ENCODE measurements at regions not wholly inside any gene's neighbourhood (a gene's known extent, or its start where the extent isn't known, plus 50 kb on each side); places are given as distances from the start of the nearest gene placed in this dataset.

DNA sequence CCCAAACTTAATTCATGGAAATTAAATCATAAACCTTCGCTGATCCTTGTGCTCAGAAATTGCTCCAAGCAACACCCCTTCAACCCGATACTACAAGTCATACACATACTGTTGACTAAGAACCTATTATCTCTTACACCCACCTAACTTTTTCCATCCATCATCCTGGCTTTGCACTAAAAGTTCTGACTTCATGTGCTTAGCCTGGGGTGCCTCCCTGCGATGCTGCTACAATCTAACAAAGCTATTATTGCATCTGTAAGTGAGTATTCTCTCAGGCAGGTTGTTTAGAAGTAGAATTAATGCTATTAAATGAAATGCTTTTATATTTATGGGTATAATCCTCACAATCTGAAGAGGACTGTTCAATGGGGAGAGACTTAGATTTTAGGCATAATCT is 619.8 kb downstream of the CCDC85A start:
- in situ Hi-C loops (cut with HindIII; ENCODE audit: low pct_unique_long_range_greater_than_20kb, low sequenced_read_pairs) (no loop called here), intact Hi-C loops (cut with micrococcal nuclease; ENCODE audit: unreplicated experiment) (no loop called here)
- no peaks in the 10 kb centered on the region for H3K9me3 ChIP-seq (ENCODE audit: control insufficient read depth, insufficient read depth, low read depth, low read length)
- no peak overlapping the region for H3K27ac ChIP-seq (ENCODE audit: low read length)
- H3K4me3 ChIP-seq (ENCODE audit: low read depth in 2 of 2, low read length in 2 of 2): no peak overlapping the region
- no peaks in the 10 kb centered on the region for H3K36me3 ChIP-seq (ENCODE audit: control insufficient read depth, insufficient read depth, low read length)
- BruUV-seq (replicated peaks): no TSS peak
- DNase-seq (ENCODE audit: low read depth, low spot score) (no peak), ATAC-seq (no peak)
- no peaks in the 10 kb centered on the region for H3K4me1 ChIP-seq (ENCODE audit: control insufficient read depth, insufficient read depth, low read length)
- ChIA-PET CTCF (no interaction called here), POLR2A (no interaction called here)
- no peaks in the 10 kb centered on the region for H3K27me3 ChIP-seq (ENCODE audit: control insufficient read depth, insufficient read depth, low read length)
- TF ChIP-seq SIN3A (IDR thresholded peaks at IDR 0.05; ENCODE audit: borderline replicate concordance, insufficient read depth, low read depth, low read length) (no peak), POLR2AphosphoS5 (IDR thresholded peaks at IDR 0.05; ENCODE audit: low read depth, low read length) (no peak), TCF7L2 (IDR thresholded peaks at IDR 0.05; ENCODE audit: low read depth, low read length) (no peak), REST (IDR thresholded peaks at IDR 0.05; ENCODE audit: insufficient read depth in 1 of 2, low read depth in 2 of 2, low read length in 1 of 2) (no peak)
- TF ChIP-seq, protein P1, sequence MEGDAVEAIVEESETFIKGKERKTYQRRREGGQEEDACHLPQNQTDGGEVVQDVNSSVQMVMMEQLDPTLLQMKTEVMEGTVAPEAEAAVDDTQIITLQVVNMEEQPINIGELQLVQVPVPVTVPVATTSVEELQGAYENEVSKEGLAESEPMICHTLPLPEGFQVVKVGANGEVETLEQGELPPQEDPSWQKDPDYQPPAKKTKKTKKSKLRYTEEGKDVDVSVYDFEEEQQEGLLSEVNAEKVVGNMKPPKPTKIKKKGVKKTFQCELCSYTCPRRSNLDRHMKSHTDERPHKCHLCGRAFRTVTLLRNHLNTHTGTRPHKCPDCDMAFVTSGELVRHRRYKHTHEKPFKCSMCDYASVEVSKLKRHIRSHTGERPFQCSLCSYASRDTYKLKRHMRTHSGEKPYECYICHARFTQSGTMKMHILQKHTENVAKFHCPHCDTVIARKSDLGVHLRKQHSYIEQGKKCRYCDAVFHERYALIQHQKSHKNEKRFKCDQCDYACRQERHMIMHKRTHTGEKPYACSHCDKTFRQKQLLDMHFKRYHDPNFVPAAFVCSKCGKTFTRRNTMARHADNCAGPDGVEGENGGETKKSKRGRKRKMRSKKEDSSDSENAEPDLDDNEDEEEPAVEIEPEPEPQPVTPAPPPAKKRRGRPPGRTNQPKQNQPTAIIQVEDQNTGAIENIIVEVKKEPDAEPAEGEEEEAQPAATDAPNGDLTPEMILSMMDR (IDR thresholded peaks at IDR 0.05): no peak

DNA sequence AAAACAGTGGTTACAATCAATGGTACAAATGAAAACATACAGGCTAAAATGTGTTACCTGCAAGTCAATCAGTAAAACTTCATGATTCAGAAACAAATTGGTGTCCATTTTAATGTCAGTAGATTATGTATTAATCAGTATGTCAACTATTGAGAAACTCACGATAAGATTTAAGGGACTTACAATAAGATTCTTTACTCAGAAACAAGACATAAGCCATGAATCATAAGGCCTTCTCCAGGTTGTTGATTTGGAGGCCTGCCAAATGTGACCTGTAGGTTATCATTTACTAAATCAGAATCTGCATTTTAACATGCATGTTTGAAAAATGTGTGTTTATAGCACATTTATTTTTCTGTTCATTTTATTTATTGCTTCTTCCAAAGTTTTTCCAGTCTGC is 623.1 kb downstream of the CCDC85A start:
- CTCF ChIA-PET: no interaction called here
- H3K27ac ChIP-seq (ENCODE audit: low read length): no peak overlapping the region
- no peaks in the 10 kb centered on the region for H3K27me3 ChIP-seq (ENCODE audit: control insufficient read depth, insufficient read depth, low read length)
- no TSS peak for BruUV-seq (replicated peaks)
- POLR2A ChIA-PET: no interaction called here
- TF ChIP-seq SIN3A (IDR thresholded peaks at IDR 0.05; ENCODE audit: borderline replicate concordance, insufficient read depth, low read depth, low read length): no peak
- no peak for TF ChIP-seq REST (IDR thresholded peaks at IDR 0.05; ENCODE audit: insufficient read depth in 1 of 2, low read depth in 2 of 2, low read length in 1 of 2)
- TF ChIP-seq TCF7L2 (IDR thresholded peaks at IDR 0.05; ENCODE audit: low read depth, low read length): no peak
- no peak for TF ChIP-seq POLR2AphosphoS5 (IDR thresholded peaks at IDR 0.05; ENCODE audit: low read depth, low read length)
- TF ChIP-seq, protein P1 (IDR thresholded peaks at IDR 0.05): no peak
- intact Hi-C loops (cut with micrococcal nuclease; ENCODE audit: unreplicated experiment) (no loop called here), in situ Hi-C loops (cut with HindIII; ENCODE audit: low pct_unique_long_range_greater_than_20kb, low sequenced_read_pairs) (no loop called here)
- H3K4me1 ChIP-seq (ENCODE audit: control insufficient read depth, insufficient read depth, low read length): no peaks in the 10 kb centered on the region
- no peaks in the 10 kb centered on the region for H3K9me3 ChIP-seq (ENCODE audit: control insufficient read depth, insufficient read depth, low read depth, low read length)
- H3K36me3 ChIP-seq (ENCODE audit: control insufficient read depth, insufficient read depth, low read length): no peaks in the 10 kb centered on the region
- DNase-seq (ENCODE audit: low read depth, low spot score) (no peak), ATAC-seq (no peak)
- no peak overlapping the region for H3K4me3 ChIP-seq (ENCODE audit: low read depth in 2 of 2, low read length in 2 of 2)

Measured in Panc1 (cell line).